Body of pancreas (tissue), 4 donors: ENCODE measurements at regions not wholly inside any gene's neighbourhood (a gene's known extent, or its start where the extent isn't known, plus 50 kb on each side); places are given as distances from the start of the nearest gene placed in this dataset.

ENCODE experiments used
- POLR2A ChIP-seq, 3 donors: fragments of 450-650 bp; IDR thresholded peaks; one replicate each; pipeline ENCODE4 v1.6.1; 2016; ENCODE audit warnings: antibody characterized with exemption in 3 of 3, mild to moderate bottlenecking in 2 of 3
- TF ChIP-seq, protein P1 (sequence below), 7 experiments: fragments of 450-650 bp in 4 of 7; fragments of 200-600 bp in 3 of 7; sonication (generic) in 3 of 7; IDR thresholded peaks; one replicate each; pipeline ENCODE4 v1.5.1; 2016 to 2019; ENCODE audit warnings: antibody characterized with exemption in 7 of 7

DNA sequence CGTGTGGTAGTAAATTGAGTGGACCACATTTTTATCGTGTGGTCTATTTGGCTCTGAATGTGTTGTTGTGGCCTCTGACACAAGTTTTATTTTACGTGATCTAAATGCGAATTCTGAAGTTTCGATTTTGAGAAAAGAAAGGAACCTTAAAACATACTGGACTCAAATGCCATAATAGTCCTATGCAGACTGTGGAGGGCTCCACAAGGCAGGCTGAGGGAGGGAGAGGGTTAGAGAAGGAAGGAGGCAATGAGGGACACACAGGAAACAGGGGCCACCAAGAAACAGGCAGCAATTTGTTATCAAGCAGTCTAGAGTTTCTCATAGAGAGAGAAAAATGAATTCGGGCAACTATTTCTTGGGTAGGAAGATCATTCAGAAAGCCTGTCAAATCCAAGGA, 110.4 kb upstream of the SEMA6A start:
- no peak for TF ChIP-seq POLR2A (IDR thresholded peaks at IDR 0.05)
- TF ChIP-seq, protein P1, sequence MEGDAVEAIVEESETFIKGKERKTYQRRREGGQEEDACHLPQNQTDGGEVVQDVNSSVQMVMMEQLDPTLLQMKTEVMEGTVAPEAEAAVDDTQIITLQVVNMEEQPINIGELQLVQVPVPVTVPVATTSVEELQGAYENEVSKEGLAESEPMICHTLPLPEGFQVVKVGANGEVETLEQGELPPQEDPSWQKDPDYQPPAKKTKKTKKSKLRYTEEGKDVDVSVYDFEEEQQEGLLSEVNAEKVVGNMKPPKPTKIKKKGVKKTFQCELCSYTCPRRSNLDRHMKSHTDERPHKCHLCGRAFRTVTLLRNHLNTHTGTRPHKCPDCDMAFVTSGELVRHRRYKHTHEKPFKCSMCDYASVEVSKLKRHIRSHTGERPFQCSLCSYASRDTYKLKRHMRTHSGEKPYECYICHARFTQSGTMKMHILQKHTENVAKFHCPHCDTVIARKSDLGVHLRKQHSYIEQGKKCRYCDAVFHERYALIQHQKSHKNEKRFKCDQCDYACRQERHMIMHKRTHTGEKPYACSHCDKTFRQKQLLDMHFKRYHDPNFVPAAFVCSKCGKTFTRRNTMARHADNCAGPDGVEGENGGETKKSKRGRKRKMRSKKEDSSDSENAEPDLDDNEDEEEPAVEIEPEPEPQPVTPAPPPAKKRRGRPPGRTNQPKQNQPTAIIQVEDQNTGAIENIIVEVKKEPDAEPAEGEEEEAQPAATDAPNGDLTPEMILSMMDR (IDR thresholded peaks at IDR 0.05): no peak
